Epithelial cell of esophagus (primary cell): ENCODE measurements at regions not wholly inside any gene's neighbourhood (a gene's known extent, or its start where the extent isn't known, plus 50 kb on each side); places are given as distances from the start of the nearest gene placed in this dataset.
A peak's percentile ranks its signal among the peaks of the same experiment; 100 is the strongest.

Source experiments
- DNase-seq: peaks from one replicate; pipeline ENCODE4 v3.0.0; 2010; ENCODE audit warnings: low read depth
- H3K4me3 ChIP-seq: 2 replicates; pipeline ENCODE4 v1.5.1; 2011; ENCODE audit warnings: mild to moderate bottlenecking, low read length, control low read depth
- CTCF ChIP-seq: IDR thresholded peaks from 2 replicates; pipeline ENCODE4 v1.5.1; 2011; ENCODE audit warnings: low read depth, mild to moderate bottlenecking, low read length, control low read depth, inconsistent platforms; ENCODE audit not compliant: insufficient read depth; ENCODE audit errors: missing control alignments

- DNase-seq: no peak
- H3K4me3 ChIP-seq: no peak overlapping the region
- no peak for TF ChIP-seq CTCF
Measured at GRCh38 chr12:30823156-30823699, 68.5 kb upstream of the CAPRIN2 start.

- peak; percentile 21 for DNase-seq
- no peak for TF ChIP-seq CTCF
- H3K4me3 ChIP-seq: peak overlapping the region; percentile 24
Measured at GRCh38 chr12:30822385-30823155, 67.8 kb upstream of the CAPRIN2 start.

- no peak overlapping the region for H3K4me3 ChIP-seq
- TF ChIP-seq CTCF: no peak
- DNase-seq: peak; percentile 61
Measured at GRCh38 chr12:30820406-30820946, 65.7 kb upstream of the CAPRIN2 start.

- no peak for DNase-seq
- TF ChIP-seq CTCF: no peak
Measured at GRCh38 chr12:30818562-30818961, 63.8 kb upstream of the CAPRIN2 start.

GRCh38 chr12:30816742-30817465 is 62.2 kb upstream of the CAPRIN2 start:
- H3K4me3 ChIP-seq: no peak overlapping the region
- TF ChIP-seq CTCF: no peak
- no peak for DNase-seq

More at GRCh38 chr12:30818562-30818961, 63.8 kb upstream of the CAPRIN2 start:
- no peak overlapping the region for H3K4me3 ChIP-seq

- no peak for DNase-seq
- H3K4me3 ChIP-seq: no peak overlapping the region
- no peak for TF ChIP-seq CTCF
Measured at GRCh38 chr12:30814295-30814655, 59.5 kb upstream of the CAPRIN2 start.
